NAMALWA (cell line): ENCODE measurements at regions not wholly inside any gene's neighbourhood (a gene's known extent, or its start where the extent isn't known, plus 50 kb on each side); places are given as distances from the start of the nearest gene placed in this dataset.

Experiments
- DNase-seq: peaks from one replicate; pipeline ENCODE4 v3.0.0-alpha.2; 2015; ENCODE audit warnings: low spot score

DNA sequence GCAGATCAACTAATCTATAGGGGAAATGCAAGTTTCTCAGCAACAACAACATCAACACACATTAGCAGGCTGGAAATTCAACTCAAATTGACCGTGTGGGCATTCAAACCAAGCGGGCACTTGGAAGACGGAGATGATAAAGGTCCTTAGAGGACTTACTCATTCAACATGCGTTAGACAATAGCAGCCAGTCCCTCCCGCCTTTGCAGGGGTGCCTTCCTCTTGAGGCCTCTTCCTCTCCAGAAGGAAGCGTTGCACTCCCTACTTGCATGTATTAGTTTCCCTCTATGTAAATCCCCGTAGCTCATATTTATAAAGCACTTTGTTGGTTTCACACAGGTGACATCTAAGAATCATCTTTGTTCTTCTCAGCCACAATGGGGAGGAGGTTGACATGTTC lies 300.8 kb upstream of the STXBP5 start:
- DNase-seq: no peak

DNA sequence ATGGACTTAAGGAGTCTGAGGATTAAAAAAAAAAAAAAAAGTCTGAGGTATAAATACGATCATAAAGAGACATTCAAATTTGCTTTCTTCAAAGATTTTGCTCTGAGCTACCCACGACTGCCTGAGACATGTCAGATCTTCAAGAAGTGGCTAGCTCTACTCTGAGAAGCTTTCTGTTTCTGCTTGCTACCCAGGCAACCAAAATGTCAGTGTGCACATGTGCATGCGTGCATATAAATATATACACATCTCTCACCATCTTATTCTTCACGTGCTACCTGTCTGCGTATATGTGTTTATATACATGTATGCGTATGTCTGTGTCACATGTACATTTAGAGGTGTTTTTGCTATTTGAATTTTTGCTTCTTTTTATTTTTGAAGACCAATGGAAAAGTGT lies 299.6 kb upstream of the STXBP5 start:
- DNase-seq: no peak

DNA sequence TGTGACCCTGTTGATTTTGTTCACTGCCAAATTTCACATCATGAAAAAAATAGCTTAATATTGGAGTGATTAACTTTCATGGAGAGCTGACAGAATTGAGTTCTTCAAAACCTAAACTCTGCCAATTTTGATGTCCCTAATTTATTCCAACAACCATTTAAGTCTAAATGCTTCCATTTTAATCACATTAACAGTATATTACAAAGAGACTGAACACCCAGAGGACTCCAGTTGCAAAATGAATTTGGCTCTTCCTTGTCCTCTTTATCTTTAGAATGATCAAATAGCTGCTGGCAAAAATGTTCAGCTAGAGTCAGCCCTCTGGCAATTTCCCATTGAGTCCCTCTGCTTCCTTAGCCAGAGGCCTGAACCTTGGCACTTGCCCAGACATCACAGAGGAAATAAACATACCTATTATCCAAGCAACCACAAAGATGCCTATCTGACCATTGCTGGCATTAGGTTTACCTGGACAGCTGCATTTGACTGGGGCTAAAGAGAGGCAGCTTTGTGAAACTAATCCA lies 299.0 kb upstream of the STXBP5 start:
- no peak for DNase-seq

DNA sequence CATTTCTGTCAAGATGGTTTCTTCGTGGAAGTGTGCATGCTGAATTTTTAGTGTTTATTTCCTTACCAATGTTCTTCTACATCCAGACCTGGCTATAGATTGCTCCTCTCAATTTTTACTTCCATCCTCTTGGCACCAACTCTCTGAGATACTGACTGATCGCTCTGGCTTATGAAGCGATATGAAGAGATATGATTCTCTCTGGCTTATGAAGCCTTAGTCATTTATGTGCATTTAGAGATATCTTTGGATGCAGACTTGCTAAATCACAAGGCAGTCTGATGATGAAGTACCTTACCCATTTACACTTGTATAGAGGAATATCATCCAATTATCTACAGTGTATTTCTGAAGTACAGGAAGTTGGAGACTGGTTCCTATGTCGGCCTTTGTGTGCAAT lies 295.4 kb upstream of the STXBP5 start:
- no peak for DNase-seq

DNA sequence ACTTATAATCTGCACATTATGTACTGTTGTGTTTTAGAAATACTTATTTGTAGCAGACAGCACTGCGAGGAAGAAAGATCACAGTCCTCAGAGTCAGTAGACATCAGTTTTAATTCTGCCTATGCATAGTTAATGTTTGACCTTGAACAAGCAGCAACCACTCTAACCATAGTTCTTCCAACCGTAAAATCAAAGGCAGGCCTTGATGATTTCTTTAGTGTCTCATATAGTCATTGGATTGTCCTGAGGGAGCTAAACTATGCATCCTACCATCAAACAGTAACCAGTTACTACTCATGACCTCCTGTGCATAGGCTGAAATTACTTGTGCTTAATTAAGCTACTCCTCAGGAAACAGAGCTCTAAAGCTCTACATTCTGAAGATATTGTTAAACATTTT lies 294.8 kb upstream of the STXBP5 start:
- DNase-seq: no peak

DNA sequence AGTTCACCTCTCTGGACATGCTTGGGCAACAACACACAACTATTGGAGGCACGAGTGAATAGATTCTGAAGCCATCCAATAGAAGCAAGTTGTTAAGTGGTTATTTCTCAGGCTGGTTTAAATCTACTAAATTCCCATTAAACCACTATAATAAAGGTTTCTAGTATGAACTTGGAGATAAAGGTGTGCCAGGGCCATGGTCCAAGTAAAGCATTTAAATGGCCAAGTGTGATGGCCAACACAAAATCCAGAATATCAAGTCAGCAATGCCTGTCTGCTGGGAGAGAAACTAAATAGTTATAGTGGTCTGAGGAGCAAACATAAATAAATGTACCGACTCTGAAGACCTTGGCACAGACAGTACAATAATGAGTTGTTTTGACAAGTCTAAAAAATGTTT lies 294.3 kb upstream of the STXBP5 start:
- DNase-seq: no peak

DNA sequence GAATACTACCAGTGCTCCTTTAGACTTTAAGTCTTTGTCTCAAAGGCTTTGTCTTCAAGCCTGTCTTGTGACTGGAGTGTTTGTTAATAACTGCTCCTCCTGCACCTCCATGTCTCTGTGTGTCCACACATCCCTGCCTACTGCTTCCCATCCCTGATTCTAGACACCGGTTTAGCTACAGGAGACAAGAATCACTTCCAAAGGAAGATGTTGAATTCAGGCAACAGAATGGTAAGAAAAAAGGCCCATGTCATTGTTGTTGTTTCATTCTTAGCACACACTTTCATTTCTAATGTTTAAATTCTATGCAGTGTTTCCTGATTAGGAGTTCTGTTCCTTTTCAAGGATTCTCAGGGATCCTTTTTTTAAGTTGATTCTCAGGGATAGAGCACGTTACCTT lies 293.6 kb upstream of the STXBP5 start:
- DNase-seq: no peak

DNA sequence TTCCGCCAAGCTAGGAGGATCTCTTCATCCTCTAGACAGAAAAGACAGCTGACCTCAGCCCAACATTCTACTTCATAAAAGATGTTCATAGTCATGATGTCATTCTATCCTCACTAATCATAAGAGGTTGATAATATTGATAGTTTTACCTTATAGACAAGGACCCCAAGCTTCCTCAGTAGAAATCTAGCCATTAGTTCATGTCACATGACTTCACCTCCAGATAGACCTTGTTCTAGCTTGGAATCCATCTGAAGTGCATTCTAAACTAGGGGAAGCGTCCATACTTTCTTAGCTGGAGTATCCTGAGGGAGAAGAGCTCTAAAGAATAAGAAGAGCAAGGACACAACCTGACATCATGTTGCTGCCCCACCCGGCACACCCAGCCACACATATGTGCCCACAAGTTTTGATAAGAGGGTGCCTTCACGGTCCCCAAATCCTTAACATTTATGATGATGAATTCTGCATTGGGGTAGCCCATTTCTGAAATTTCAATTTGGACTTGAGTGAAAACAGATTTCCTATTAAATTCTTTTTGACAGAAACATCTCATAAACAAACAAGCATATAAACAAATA lies 292.5 kb upstream of the STXBP5 start:
- DNase-seq: no peak

DNA sequence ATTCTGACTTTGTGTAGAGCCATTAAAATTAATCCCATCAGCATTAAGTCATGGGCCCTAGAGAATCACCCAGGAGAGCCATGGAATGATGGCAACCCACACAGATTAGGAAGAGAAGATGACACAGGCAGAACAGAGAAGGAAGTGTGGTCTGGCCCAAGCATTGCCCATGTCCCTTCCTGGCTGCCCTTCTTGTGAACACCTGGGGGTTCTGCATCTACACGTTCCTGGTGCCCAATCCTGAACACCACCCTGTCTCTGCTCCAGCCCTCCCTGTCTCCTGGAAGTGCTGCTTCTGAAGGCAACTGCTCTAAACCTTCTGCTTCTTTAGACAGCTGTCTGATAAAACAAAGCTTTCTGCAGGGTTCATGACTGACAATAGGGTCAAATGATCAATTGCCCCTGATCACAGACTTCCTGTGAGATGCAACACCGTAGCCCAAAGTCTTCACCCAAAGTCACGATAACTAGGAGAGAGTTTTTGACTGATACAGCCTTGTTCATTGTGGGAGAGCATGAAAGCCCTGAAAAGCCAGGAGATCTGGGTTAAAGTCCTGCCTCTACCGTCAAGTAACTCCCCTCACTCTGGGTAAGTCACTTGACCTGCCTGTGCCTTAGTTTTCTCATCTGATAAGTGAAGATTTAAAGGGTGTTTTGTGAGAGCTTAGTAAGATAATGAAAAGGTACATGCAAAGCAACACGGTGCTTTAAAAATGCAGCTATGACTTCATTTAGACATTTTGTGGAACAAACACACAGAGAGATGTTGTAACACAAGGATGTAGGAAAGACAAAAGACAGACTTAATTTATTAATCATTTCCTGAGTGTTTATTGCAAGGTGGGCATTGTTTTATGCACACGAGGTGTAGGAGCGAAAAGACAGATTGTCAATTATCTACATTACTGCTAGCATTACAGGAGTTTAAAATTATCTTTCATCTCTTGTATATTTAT lies 291.2 kb upstream of the STXBP5 start:
- DNase-seq: no peak

DNA sequence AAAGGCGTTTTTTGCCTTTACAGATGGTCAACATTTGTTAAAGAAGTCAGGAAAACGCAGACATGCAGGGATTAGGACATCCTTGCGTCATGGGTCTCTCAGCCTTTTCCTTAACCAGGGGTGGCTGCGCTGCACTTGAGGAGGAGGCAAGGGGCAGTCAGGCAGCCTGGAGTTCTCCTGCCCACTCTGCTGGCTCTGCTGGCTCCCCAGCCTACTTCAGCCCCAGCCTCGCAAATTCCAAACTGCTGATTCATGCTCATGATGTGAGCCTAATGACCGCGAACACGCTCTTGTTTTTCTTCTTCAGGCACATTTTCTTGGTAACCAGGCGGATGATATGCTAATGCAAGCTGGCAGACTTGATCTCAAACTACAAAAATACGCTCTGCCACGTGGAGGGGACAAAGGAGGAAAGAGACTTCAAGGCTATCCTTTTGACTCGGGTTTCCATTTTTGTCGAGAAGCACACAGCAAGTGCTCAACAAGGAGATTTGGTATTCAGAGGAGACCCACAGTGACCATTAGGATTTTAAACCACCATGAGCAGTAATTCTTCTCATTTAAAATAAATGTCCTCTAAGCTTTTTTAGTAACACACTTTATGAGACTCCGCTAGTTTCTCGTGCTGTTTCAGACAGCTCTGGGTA lies 290.3 kb upstream of the STXBP5 start:
- no peak for DNase-seq

DNA sequence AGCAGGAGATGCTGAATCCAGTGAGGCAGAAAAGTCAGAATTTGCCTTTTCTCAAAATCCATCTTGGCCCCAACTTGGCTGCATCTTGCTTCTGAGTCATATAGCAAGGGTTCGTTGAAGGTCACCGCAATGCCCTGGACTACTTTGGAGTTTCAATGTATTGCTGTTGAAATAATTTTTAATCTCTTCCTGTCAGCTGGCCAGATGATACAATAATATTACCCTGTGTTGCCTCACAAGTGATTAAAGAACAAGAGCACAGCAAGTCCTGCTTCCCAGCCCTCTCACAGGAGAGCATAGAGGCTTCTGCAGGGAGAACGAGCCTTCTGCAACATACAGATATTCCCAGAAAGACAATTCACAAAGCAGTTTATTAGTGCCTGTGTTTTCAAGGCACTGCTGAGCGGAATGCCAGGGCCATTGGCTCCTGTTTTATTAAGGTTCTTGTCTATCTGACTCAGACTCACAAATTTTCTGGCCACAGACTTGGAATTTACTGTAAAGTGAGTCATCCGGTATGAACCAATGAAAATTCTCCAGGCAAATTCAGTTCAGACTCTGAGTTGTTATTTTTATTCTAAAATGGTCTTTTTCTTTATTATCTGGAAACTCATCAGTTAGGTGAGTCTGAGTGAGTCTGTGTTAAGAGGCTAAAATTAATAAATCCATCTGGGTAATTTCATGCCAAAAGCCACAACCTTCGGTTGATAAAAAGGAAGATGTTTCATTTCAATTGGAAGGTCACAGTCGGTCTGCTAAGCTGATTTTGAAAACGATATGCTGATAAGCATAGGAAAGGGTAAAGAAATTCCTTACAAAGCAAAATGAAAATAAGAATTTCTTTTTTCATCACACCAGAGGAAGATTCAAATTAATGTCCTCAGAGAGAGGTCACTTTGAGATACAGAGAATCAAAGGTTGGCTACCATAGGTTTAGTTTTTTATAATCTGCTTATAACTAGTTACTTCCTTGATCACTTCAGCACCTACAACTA lies 289.4 kb upstream of the STXBP5 start:
- DNase-seq: no peak

DNA sequence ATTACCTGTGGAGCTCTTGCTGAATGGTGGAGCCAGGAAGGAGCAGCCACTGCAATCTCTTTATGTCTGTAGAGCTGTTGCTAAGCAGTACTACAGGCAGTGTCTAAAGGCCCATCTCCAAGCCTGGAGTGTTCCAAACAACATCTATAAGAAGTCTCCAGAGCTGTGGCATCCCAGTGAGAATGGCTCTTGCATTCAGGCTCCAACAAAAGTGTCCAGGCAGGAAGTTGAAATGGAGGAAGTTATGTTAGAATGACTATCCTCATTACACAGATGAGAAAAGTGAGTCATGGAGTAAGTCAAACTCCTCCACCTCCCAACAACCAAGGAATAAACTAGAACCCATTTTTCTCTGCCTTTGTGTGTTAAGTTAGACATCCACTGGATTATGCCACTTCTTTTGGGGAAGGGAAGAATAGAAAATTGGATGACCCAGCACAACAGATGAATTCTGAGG lies 288.5 kb upstream of the STXBP5 start:
- no peak for DNase-seq

DNA sequence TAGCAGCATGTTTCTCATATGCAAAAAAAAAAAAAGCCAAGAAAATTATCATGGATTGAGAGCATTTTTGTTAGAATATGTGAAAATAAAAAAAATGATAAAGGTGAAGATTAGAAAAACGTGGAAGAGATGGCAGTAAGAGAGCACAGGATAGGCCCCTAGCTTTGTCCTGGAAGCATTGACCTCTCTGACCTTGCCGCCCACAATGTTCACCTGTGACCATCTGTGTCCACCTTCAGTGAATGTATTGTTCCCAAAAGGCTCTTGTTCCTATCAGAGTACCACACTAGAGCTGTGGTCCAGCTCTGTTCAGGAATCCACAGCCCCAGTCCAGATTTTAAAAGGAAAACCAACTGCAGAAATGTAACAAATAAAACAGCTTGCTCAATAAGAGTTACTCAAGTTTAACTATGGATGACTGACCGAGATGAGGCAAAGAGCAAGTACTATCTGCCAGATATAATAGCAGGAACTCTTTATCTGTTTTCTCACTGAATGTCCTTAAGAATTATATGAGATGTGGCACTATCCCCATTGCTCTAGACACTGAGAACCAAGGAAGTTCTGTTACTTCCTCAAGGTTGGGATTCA lies 287.7 kb upstream of the STXBP5 start:
- no peak for DNase-seq

DNA sequence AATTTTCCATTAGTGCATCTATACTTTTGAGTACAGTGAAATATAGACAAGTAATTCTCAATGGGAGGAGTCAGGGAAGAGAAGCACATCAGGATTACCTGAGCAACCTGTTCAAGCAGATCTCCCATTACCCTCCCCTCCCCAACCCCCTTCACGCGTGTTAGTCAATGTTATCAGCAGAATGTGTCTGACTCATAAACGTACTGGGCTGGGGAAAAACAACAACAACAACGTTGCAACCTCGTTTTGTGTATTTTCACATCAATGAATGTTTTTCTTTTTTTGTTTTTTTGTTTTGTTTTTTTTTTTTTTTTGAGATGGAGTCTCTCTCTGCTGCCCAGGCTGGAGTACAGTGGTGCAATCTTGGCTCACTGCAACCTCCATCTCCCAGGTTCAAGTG lies 287.0 kb upstream of the STXBP5 start:
- DNase-seq: no peak

DNA sequence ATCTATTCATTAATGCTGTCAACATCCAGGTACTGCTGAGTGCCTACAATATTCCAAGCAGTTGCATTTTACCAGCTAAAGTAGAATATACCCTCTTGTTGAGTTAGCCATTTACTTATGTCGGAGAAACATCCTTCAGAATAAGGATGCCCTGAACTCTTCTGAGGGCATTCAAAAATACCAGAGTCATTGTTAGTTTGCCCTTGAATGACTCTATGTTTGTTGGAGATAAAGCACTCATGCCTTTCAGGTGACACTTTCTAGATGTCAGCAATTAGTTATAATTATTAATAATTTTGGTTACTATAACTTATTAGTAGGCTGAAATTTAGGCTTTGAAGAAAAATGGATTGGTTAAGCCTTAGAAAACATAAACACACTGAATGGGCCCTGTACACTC lies 286.2 kb upstream of the STXBP5 start:
- DNase-seq: no peak

DNA sequence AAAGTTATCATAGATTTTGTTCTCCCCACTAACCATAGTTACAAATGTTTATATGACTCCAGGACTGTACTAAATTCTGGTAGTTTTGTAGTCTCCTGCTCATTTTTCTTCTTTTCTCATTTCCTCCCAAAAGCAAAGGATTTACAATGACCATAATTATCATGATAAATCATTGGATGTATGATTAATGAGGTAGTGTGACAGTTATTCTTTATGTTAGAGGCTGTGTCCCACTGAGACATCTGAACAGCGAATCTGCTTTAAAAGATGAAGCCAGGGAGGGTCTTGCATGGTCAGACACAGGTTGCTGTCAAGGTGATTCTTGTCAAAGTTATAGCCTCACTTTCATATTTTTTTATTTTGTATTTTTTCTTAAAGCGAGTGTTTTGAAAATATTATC lies 285.2 kb upstream of the STXBP5 start:
- DNase-seq: no peak

DNA sequence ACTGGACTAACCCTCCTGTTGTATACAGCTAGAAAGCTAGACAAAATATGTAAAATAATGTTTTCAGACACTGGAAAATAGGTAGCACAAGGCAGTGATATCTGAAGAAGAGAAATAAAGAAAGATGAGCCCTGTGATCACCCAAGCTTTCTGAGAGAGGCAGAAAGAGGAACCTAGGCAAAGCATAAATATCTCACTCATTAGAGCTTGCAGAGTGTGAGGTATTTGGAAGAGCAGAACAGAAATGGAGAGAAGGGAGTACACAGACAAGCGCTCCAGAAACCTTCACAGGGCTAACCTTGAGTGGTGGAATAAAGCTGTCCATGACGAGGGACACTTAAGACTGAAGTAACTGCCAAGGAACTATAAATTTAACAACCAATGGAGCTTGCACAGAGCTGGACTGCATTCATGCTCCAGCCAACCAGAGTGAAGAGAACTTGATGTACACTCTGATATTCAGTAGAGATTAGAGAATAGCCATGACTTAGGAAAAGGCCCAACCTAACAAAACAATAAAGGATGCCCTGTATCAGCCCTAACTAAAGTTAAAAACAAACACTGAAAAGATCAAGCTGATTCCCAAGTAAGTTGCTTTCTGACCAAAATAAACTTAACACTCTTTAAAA lies 280.9 kb upstream of the STXBP5 start:
- no peak for DNase-seq

DNA sequence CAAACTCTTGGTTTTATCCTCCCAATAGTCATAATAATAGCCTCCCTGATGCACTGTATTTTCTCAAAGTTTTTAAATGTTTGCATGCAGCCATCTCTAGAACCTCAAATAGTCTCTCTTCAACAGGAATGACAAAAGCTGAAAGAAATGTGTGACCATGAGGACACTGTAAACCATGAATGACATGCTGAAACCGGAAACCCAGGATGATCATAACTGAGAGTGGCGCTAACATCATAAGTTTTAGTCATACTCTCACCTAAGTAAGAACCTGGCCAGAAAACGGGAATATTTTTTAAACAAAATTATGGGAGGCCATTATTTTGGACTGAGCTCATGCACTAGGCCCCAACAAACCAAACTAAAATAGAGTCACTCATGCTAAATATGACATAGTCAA lies 278.4 kb upstream of the STXBP5 start:
- no peak for DNase-seq

DNA sequence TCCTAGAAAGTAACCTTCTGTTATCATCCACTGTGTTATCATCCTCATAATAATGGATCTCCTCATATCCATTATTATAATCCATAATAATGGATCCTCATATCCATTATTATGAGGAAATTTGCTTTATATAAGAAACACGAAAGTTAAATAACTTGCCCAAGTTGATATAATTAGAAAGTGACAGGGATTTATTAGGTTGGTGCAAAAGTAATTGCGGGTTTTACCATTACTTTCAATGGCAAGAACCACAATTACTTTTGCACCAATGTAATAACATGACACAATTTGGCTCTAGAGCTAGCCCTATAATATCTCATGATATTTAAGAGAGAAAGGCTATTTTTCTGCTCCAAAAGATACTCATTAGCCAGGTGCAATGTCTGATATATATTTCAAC lies 275.7 kb upstream of the STXBP5 start:
- no peak for DNase-seq

DNA sequence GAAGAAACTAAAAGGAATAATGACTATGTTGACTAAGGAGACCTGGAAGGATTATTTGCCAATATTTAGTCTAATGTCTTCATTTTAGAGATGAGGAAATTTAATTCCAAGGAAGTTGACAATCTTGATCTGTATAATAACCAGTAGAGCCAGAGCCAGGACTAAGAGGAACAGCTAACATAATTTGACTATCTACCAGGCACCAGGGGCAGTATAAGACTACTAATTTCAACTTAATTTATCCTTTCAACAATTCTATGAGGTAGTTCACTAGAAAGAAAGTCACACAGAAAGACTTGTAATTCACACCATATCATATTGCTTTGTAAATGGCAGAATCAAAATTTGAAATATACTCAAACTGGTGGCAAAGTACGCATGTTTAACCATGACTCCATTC lies 273.0 kb upstream of the STXBP5 start:
- no peak for DNase-seq

DNA sequence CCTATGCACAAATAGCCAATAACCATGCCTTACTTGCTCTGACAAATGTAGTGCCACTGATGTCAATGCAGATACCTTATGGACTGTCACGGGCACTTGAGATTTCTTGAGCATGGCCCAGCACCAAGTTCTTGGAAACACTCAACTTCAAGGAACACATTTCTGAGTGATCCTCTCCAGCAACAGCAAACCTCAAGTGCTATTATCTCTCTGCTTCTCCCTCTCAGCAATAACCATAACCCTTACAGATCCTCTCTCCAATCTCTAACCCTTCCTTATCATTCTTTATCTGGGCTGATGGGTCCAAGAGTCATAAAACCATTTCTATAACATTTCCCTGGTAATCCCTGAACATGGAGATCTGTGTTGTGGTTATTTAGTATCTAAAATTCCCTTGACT lies 266.9 kb upstream of the STXBP5 start:
- DNase-seq: no peak
